ENCODE measurements at regions not wholly inside any gene's neighbourhood (a gene's known extent, or its start where the extent isn't known, plus 50 kb on each side); places are given as distances from the start of the nearest gene placed in this dataset.

- H3K4me3 ChIP-seq, result no peak overlapping the region
- H3K27ac ChIP-seq, result no peak overlapping the region
Observed at GRCh38 chr15:35834866-35835265, 288.9 kb upstream of the DPH6 start.

DNA sequence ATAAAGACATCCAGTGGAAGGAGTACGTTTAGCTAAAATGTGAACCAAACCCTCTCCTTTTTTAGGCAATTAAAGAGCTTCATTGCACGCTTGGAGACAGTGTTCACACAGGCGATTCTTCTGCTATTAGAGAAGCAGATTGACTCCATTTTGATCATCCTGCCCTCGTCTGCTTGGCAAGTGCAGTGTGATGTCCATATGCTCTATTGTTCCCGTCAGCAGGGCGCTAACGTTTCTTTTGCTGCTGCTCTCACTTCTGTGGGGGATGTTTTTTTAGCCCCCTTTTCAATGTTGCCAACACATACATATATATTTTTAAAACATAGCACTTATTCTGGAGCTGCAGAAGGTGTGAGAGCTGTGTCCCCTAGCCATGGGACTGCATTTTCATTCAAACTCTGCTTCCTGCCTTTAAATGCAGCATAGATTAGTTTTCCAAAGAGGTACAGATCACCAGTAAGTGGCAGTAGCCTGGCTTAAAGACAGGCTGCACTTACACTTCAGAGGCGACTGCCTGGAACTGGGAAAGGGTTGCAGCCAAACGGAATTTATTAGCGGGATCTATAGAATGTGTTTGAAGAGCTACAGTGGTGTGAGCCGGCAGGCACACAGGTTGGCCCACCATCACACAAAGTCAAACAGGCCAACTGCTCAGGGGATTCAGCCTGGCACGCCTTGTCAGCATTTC lies 292.6 kb upstream of the DPH6 start:
- no peak overlapping the region for H3K27ac ChIP-seq
- no peak overlapping the region for H3K4me3 ChIP-seq

GRCh38 chr15:35842631-35843030 lies 296.7 kb upstream of the DPH6 start:
- H3K4me3 ChIP-seq, result no peak overlapping the region

GRCh38 chr15:35843498-35843897 lies 297.5 kb upstream of the DPH6 start:
- H3K27ac ChIP-seq, result no peak overlapping the region
- no peak overlapping the region for H3K4me3 ChIP-seq

More at GRCh38 chr15:35842631-35843030, 296.7 kb upstream of the DPH6 start:
- H3K27ac ChIP-seq, result no peak overlapping the region

GRCh38 chr15:35850284-35850683 lies 304.3 kb upstream of the DPH6 start:
- H3K27ac ChIP-seq, result no peak overlapping the region
- no peak overlapping the region for H3K4me3 ChIP-seq

GRCh38 chr15:35851491-35851890 lies 305.5 kb upstream of the DPH6 start:
- Histone ChIP-seq H3K27ac (no peak overlapping the region), H3K4me3 (no peak overlapping the region)

GRCh38 chr15:35852818-35853624 lies 307.1 kb upstream of the DPH6 start:
- H3K27ac ChIP-seq, result no peak overlapping the region
- no peak overlapping the region for H3K4me3 ChIP-seq

- no peak overlapping the region for H3K27ac ChIP-seq
Observed at GRCh38 chr15:35854316-35854715, 308.4 kb upstream of the DPH6 start.

DNA sequence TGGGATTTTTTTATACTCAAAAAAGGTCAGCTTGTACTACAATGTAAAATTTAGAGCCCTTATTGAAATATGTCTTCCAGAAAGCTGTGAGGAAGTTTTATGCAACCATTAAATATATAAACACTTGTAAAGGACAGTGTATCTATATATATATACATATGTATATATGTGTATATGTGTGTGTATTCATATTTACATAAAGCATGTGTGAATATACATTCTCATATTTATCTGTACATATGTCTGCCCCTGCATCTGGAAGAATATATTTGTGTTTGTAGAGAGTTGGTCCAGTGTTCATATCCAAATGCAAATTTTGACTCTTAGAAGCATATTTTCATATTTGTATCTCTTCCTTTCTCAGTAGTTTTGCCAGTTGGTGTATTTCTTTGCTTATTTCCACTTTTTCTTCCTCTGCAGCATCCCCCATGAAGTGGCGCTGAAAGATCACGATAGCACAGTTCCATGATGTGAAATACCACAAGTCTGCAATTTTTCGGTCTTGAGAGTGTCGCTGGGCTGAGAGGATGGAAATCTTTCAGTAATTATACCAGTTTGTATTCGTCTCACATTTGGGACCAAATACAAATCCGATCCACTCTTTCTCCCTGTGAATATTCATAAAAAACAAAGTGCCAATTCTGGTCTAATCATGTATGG lies 311.7 kb upstream of the DPH6 start:
- H3K27ac ChIP-seq, result no peak overlapping the region
- H3K4me3 ChIP-seq, result no peak overlapping the region

More at GRCh38 chr15:35854316-35854715, 308.4 kb upstream of the DPH6 start:
- no peak overlapping the region for H3K4me3 ChIP-seq

DNA sequence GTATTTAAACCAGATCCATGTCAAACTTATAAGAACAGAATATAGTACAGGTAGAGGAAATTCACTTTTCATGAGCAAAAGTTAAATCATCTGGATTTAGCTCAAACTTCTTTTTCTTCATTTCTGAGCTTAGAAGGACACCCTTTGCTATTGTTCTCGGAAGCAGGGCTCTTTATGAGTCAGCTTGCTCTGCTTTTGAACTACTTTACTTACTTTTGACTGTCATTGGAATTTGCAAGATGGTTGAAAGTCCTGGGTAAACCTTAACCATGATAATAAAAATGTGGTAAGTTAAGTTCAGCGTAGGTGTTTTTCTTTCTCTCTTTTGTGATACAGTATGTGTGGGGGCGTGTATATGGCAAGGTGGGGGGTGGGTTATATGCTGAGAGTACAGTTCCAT lies 312.7 kb upstream of the DPH6 start:
- no peak overlapping the region for H3K4me3 ChIP-seq
- no peak overlapping the region for H3K27ac ChIP-seq

GRCh38 chr15:35863655-35864054 lies 317.7 kb upstream of the DPH6 start:
- H3K4me3 ChIP-seq, result no peak overlapping the region

DNA sequence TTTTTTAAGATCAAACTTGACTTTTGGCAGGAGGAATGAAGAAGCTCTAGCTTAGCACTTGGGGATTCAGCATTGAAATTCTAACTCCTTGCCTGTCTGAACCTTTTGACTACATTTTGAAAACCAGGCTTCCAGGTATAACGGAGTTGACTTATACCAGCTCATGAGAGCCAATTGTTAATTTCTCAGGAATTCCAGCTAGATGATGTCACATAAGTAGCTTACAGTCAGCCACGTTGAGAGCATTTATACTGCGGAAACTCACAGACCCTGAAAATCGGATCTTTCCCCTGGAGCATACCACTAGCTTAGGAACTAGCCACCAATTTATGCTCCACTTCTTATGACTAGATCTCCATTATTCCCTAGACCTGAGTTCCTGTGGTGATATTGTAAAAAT lies 321.4 kb upstream of the DPH6 start:
- no peak overlapping the region for H3K4me3 ChIP-seq
- no peak overlapping the region for H3K27ac ChIP-seq

More at GRCh38 chr15:35863655-35864054, 317.7 kb upstream of the DPH6 start:
- H3K27ac ChIP-seq, result no peak overlapping the region

GRCh38 chr15:35871282-35871681 lies 325.3 kb upstream of the DPH6 start:
- H3K27ac ChIP-seq, result no peak overlapping the region

GRCh38 chr15:35871812-35872211 lies 325.8 kb upstream of the DPH6 start:
- Histone ChIP-seq H3K27ac (no peak overlapping the region), H3K4me3 (no peak overlapping the region)

More at GRCh38 chr15:35871282-35871681, 325.3 kb upstream of the DPH6 start:
- no peak overlapping the region for H3K4me3 ChIP-seq

- Histone ChIP-seq H3K27ac (no peak overlapping the region), H3K4me3 (no peak overlapping the region)
Observed at GRCh38 chr15:35872577-35872976, 326.6 kb upstream of the DPH6 start.

- Histone ChIP-seq H3K4me3 (no peak overlapping the region), H3K27ac (no peak overlapping the region)
Observed at GRCh38 chr15:35874260-35874905, 328.4 kb upstream of the DPH6 start.

DNA sequence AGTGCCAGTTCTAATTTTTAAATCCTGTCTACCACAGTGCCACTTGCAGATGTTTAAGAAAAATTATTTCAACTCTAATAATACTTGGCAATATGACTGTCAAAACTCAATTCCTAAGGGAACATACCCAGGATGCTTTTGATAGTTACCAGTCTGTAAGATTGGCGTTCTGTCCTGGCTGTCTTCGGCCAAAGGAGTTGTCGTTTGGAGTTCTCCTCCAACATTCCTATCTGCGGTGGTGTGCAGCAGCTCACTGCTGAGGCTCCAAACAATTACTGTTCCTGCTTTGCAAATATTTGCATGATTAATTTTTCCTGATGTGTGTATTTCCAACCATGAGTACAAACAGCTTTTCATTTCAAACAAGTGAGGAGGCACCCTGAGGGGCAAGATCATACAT lies 330.8 kb upstream of the DPH6 start:
- Histone ChIP-seq H3K27ac (no peak overlapping the region), H3K4me3 (no peak overlapping the region)

DNA sequence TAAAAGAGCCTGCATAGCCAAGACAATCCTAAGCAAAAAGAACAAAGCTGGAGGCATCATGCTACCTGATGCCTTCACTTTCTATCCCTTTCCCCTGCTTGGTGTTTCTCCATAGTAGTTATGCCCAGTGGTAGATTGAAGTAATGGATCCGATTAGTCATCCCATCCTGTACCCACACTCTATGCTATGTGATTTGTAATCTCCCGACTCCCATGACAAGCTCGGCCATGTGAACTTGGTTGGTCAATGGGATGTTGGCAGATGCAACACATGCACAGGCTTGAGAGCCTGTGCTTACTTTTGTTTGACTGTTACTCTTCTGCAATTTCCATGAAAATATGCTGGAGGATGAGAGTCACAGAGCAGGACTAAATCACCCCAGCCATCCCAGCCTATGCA lies 334.9 kb upstream of the DPH6 start:
- Histone ChIP-seq H3K4me3 (no peak overlapping the region), H3K27ac (no peak overlapping the region)

DNA sequence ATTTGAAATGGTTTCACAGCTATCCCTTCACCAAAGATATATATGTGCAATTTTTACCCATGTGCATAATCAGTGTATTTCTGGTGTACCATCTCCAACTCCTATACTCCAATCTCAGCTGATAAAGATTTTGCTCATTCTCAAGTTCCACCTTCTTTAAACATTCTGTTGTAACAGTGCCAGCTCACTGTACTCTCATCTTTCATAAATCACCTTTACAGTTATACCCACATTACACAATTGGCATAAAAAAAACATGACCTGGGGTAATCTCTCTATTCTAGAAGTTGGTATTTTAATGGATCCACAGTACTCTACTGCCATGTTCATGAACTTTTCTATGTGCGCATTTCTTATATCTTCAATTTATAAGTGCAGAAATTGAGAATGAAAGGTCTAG lies 339.9 kb upstream of the DPH6 start:
- Histone ChIP-seq H3K4me3 (no peak overlapping the region), H3K27ac (no peak overlapping the region)

- H3K27ac ChIP-seq, result no peak overlapping the region
- H3K4me3 ChIP-seq, result no peak overlapping the region
Observed at GRCh38 chr15:35886765-35887164, 340.8 kb upstream of the DPH6 start.
